GM18909 (cell line): ENCODE measurements at regions not wholly inside any gene's neighbourhood (a gene's known extent, or its start where the extent isn't known, plus 50 kb on each side); places are given as distances from the start of the nearest gene placed in this dataset.

ENCODE experiments used
- ATAC-seq: cut with Tn5 transposase; IDR thresholded peaks from one replicate; pipeline ENCODE4 v1.9.1; 2021; ENCODE audit warnings: mild to moderate bottlenecking; ENCODE audit not compliant: unreplicated experiment, poor library complexity

GRCh38 chr13:40476175-40476958 is 190.1 kb downstream of the FOXO1 start:
- no peak for ATAC-seq

GRCh38 chr13:40477623-40478608 is 188.5 kb downstream of the FOXO1 start:
- no peak for ATAC-seq

- no peak for ATAC-seq
These were observed 187.7 kb downstream of the FOXO1 start for GRCh38 chr13:40478775-40479174.

GRCh38 chr13:40479196-40479845 is 187.1 kb downstream of the FOXO1 start:
- ATAC-seq, result no peak

- ATAC-seq, result no peak
These were observed 186.2 kb downstream of the FOXO1 start for GRCh38 chr13:40480012-40480914.

GRCh38 chr13:40480915-40481516 is 185.4 kb downstream of the FOXO1 start:
- ATAC-seq, result no peak

GRCh38 chr13:40483601-40484000 is 182.8 kb downstream of the FOXO1 start:
- ATAC-seq, result no peak

- no peak for ATAC-seq
These were observed 182.2 kb downstream of the FOXO1 start for GRCh38 chr13:40484101-40484800.

GRCh38 chr13:40484974-40485373 is 181.5 kb downstream of the FOXO1 start:
- no peak for ATAC-seq

- ATAC-seq, result peak; percentile 56
These were observed 180.6 kb downstream of the FOXO1 start for GRCh38 chr13:40485611-40486517.

GRCh38 chr13:40486518-40487163 is 179.8 kb downstream of the FOXO1 start:
- no peak for ATAC-seq

GRCh38 chr13:40488869-40489391 is 177.5 kb downstream of the FOXO1 start:
- ATAC-seq, result no peak

GRCh38 chr13:40490086-40490758 is 176.2 kb downstream of the FOXO1 start:
- no peak for ATAC-seq

- ATAC-seq, result no peak
These were observed 173.9 kb downstream of the FOXO1 start for GRCh38 chr13:40492511-40492910.

GRCh38 chr13:40494513-40494912 is 171.9 kb downstream of the FOXO1 start:
- ATAC-seq, result no peak

- ATAC-seq, result no peak
These were observed 171.4 kb downstream of the FOXO1 start for GRCh38 chr13:40494946-40495620.
